Activated CD4-positive, CD25-positive, alpha-beta regulatory T cell treated with anti-CD3 and anti-CD28 coated beads, Interleukin-2, amount 50 U/mL, for 16 hours (primary cell): ENCODE measurements at regions not wholly inside any gene's neighbourhood (a gene's known extent, or its start where the extent isn't known, plus 50 kb on each side); places are given as distances from the start of the nearest gene placed in this dataset.

Experiments used
- DNase-seq: peaks from one replicate; pipeline ENCODE4 v3.0.0-alpha.2; 2020; ENCODE audit warnings: low read depth, low spot score

- no peak for DNase-seq
Observed at GRCh38 chr1:87508247-87508787, 179.6 kb downstream of the LMO4 start.

GRCh38 chr1:87510540-87510939, 181.9 kb downstream of the LMO4 start:
- no peak for DNase-seq

- no peak for DNase-seq
Observed at GRCh38 chr1:87511449-87511848, 182.8 kb downstream of the LMO4 start.

DNA sequence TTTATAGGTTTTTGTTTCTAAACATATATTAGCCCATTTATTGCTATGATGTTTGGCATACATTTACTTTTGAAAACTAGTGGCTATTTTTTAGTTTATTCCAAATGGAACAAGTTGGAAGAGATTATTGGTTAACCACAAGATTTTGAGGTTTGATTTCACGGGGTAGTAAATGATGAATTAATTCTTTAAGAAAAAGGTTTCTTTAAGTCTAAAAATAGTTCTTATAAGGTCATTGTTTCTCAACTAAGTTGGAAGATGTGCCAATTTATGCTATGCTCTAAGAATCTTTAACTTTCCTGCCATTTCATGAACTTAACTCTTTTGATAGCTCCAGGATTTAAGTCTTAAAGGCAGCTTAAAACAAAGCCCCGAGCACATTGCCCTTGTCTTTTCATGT, 183.8 kb downstream of the LMO4 start:
- DNase-seq = no peak

DNA sequence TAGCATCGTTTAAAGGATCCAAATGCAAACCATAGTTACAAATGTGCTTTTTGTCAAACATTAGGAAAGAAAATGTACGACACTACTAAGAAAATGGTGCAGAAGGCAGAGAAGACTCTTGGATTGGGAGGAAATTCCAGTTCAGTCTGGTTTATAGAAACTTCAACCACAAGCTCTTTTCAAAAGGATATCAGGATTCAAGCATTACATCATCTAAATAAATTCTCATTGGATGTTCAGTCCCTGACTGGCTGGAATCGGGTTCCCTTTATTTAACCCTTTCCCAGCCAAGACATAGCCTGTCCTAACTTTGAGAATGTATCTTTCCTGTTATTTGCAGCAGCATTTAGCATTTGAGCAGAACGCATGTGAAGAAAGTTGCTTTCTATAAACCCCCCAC, 184.6 kb downstream of the LMO4 start:
- no peak for DNase-seq

DNA sequence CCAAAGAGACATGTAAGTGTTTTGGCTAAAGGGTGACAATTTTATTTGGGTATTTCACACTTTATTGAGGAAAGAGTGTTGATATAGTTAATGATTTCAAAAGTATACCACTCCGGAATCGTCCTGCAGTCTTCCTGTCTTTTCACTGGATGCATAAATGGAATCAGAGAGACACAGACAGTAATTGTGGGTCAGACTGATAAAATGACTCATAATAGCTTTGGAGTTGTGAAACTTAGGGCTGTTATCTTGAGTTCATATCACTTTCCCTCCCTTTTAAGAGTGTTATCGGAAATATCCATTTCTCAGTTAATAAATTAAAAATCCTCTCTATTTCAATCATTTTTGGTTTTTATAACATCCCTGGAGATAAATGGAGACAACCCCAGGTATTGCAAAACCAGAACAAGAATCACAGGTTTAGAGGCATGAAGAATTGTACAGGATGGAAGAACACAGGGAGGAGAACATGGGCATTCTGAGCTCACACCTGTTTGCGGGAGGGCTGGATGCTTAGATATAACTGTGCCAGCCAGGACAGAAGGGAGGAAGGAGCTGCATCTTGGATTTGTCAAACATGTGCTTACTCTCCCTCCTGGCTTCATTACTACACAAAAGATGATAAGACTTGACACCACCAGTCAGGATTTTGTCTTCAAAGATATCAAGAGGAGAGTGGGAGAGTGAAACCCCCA, 185.4 kb downstream of the LMO4 start:
- DNase-seq = no peak

DNA sequence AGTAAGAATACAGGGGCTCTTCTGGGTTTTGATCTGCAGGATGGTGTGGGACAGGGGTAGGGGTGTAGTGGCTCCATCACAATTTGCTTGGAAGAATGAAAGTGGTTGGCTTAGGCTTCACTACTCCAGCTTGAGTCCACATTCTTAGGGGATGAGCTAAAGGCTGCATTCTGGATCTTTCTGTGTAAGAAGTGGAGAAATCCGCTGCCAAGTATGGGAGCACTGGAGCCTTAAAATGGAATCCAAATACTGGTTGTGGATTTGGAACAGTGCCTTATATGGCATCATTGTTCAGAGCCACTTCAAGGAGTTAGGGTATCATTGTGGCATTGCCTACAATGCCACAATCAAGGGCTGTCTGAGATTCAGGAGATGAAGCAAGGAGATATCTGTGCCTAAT, 187.1 kb downstream of the LMO4 start:
- no peak for DNase-seq

GRCh38 chr1:87518794-87519193, 190.1 kb downstream of the LMO4 start:
- DNase-seq = no peak

DNA sequence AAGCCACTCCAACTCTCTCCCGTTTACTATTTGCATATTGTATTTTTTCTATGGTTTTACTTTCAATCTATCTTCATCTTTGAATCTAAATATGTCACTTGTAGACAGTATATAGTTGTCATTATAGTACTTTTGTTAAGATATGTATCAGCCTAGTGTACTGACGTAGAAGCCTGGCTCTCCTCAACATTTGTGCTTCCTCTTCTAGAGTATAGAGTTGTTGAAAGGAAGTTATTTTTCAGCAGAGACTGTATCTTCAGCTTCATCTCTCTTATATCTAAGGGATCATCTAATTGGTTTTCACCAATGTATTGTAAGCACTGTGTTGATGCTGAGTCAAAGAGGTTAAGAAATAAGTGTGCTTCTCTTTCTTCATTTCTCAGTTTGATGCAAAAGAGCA, 192.8 kb downstream of the LMO4 start:
- no peak for DNase-seq

DNA sequence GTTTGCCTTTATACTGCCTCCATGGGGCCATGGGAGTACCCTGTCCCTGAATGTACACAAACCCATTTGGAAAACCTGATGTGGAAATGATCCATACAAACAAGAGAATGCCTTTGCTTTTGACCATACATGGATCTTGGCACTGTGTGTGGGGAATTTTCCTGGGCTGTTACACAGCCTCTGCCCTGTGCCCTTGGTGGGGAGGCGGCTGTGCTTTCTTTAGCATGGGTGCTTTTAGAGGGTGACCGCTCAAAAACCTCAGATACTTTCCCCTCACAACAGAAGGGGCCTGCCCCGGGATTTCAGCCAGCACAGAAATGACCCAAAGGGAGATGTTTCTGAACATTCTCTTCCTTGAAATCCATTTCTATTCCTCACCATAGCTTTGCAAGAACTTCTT, 194.8 kb downstream of the LMO4 start:
- no peak for DNase-seq

DNA sequence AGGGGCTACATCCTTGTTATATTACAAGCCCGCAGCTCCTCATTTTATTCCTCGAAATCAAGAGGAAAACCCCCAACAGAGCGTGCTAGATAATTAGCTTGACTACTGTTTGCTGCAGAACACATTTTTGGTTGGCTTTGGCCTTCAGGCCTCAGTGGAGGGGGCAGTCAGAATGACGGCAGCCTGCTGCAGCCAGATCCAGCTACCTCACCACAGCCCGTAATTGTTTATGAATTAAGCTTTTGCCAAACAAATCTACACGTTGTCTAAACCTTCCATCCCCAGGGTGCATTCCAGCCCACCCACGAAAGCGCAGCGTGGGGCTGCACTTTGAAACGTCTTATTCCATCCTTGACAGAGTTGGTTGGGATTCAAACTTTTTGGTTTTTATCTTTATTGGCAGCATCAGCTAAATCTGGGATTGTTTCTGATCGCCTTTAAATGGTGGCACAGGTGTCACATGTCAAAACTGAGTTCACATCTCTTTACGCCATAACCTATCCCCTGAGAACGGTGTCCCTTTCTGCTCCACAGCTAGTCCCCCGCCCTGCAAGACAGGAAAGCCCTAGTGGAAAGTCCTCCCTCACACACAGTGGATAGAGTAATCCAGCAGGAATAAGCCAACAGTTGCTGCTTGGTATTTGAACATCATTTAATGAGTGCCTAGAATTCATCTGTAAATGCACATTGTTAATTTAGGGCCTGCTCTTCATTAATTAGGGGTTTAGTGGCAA, 195.5 kb downstream of the LMO4 start:
- no peak for DNase-seq

DNA sequence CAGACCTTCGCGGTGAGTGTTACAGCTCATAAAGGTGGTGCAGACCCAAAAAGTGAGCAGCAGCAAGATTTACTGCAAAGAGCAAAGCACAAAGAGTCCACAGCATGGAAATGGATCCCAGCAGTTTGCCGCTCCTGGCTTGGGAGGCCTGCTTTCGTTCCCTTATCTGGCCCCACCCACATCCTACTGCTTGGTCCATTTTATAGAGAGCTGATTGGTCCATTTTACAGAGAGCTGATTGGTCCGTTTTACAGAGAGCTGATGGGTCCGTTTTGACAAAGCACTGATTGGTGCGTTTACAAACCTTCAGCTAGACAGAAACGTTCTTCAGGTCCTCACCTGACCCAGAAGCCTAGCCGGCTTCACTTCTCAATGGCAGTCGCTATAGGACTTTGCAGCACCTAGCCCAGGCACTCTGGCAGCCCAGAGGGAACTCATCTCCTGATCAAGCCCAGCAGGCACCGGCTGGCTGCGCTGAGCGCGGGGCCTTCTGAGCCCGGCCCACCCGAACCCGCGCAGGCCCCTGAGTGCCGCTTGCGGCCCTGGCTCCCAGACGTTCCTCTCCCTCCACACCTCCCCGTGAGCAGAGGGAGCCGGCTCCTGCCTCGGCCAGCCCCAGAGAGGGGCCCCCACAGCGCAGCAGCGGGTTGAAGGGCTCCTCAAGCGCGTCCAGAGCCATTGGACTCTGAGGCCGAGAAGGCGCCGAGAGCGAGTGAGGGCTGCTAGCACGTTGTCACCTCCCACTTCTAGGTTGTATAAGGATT, 200.3 kb downstream of the LMO4 start:
- DNase-seq = no peak

GRCh38 chr1:87530042-87530807, 201.5 kb downstream of the LMO4 start:
- DNase-seq = no peak

DNA sequence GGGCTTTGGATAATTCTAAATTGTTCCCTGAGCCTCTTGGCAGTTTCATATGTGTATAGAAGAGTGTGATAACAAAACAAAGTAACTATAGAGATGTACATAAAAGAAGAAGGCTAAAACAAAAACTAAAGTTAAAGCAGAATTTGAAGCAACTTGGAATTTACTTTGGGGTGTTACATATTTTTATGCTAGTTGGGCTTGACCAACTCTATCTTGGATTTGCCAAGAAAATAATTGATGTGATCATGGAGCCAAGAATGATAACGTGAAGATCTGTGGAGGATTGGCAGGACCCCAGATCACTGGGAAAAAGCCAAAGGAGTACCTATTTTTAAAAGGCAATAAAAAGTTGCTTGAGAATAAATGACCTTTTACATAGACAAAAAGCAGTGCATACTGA, 206.9 kb downstream of the LMO4 start:
- no peak for DNase-seq

- DNase-seq = no peak
Observed at GRCh38 chr1:87539147-87539546, 210.5 kb downstream of the LMO4 start.

- DNase-seq = no peak
Observed at GRCh38 chr1:87542697-87543096, 214.0 kb downstream of the LMO4 start.

DNA sequence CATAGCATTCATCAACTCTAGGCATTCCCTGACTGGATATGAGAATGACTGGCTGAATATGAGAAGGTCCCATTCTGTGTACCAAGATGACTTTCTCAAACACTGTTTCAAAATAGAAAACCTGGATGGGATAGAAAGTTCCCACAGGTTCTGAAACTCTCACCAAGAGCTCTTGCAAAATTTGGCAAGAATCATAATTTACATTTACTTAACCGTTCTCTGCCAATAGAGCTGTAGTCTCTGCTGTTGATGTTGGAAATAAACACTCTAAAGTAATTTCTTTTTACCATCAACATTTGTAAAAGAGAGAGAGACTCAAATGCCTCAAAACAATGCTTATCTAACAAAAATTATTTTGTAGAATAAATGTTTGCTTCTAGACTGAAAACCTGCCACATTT, 221.1 kb downstream of the LMO4 start:
- no peak for DNase-seq

GRCh38 chr1:87553511-87553910, 224.8 kb downstream of the LMO4 start:
- DNase-seq = no peak

GRCh38 chr1:87555366-87555765, 226.7 kb downstream of the LMO4 start:
- no peak for DNase-seq

GRCh38 chr1:87556326-87556725, 227.6 kb downstream of the LMO4 start:
- no peak for DNase-seq

DNA sequence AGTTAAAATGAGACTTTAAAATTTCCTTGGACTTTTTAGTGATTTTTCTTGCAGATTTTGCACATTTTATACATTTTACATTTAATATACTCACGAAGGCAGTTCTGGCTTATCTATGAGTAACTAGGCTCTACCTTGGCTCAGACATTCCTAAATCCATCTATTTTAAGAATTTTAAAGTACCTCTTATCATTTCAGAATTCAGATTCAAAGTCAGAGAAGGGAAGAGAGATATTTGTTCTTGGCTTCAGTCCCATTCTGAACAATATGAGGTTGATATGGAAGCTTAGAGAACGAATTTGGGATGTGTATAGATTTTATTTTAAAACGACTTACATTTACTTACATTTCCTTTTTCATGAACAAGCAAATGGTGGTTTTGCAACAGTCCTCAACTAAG, 230.2 kb downstream of the LMO4 start:
- no peak for DNase-seq

DNA sequence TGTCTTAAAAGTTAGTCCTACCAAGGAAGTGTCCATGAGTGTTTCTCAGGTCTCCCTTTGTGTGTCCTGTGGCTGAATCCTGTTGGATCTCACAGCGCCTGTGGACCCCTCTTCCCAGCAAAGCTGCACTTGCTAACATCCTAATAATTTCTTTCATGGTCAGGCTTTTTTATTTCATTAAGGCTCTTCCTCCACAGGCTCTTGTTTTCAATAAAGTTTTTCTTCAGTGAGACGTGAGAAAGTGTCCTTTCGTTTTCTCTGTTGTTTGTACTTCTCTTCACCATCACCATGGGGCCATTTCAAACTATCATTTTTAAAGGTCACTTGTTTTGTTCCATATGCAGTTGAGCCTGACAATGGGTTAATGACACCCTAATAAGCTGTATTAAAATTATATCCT, 231.5 kb downstream of the LMO4 start:
- no peak for DNase-seq
